ENCODE measurements at regions not wholly inside any gene's neighbourhood (a gene's known extent, or its start where the extent isn't known, plus 50 kb on each side); places are given as distances from the start of the nearest gene placed in this dataset.

DNA sequence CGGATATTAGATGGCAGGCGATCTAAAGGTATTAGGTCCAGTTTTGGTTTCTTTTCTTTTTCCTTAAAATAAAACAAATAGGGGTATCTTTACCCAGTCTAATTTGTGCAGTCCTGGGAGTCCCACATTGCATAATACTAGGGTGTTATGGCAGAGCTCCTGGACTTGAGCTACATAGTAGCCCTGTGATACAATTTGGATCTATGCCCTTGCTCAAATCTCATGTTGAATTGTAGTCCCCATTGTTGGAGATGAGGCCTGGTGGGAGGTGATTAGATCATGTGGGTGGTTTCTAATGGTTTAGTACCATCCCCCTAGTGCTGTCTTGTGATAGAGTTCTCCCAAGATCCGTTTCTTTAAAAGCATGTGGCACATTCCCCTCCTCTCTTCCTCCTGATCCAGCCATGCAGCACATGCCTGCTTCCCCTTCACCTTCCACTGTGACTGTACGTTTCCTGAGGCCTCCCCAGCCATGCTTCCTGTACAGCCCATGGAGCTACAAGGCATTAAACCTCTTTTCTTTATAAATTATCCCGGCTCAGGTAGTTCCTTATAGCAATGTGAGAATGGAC is 141.9 kb downstream of the RPS24 start:
- Mint-ChIP-seq H3K9me3 (no peaks in the 10 kb centered on the region), H3K27ac (no peak overlapping the region), H3K4me3 (no peak overlapping the region)

DNA sequence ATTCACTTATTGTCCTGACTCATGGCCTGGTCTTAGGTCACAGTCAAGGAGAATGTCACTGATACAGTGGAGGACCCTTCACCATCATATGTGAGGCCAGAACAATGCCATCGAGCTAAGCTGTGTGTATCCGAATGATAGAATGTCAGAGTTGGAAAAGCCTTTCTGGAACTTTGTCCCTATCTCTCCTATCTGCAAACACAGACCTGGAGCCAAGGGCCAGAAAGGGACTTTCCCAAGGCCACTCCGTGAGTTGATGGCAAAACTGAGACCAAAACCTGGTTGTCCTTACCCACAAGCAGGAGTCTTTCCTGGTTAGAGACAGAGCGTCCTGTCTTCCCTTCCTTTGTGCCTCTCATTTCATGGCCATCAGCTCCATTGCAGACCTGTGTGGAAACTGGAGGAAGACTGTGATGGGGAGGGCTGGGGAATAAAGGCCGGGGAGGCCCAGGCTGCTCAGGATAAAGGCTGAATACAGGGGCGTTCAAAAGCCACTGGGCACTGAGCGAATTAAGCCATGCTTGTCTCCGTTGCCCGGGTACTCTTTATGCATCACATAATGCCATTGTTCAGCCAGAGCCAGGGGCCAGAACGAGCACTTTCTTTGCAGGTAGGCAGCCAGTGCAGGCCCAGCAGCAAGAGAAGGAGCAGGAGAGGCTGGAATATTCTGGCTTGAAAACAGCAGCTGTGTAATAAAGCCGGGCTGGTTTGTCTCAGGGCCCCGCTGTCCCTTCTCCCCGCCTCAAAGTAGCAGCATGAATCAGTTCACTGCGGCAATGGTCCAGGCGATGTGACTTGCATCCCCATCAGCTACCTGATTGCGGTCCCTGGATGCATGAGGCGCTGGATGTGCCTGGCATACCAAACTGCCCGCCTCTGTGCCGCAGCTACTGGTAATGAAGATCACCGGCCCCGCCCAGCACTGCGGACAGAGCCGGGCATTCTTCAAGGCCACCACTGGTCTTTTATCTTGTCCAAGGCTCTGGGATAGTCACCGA is 143.0 kb downstream of the RPS24 start:
- Mint-ChIP-seq H3K9me3 (no peaks in the 10 kb centered on the region), H3K27me3 (no peaks in the 10 kb centered on the region), H3K36me3 (no peaks in the 10 kb centered on the region), H3K4me1 (no peaks in the 10 kb centered on the region), H3K4me3 (no peak overlapping the region), H3K27ac (no peak overlapping the region)

More for the DNA sequence above, 141.9 kb downstream of the RPS24 start:
- no peaks in the 10 kb centered on the region for H3K4me1 Mint-ChIP-seq
- H3K27me3 Mint-ChIP-seq, result no peaks in the 10 kb centered on the region
- no peaks in the 10 kb centered on the region for H3K36me3 Mint-ChIP-seq

DNA sequence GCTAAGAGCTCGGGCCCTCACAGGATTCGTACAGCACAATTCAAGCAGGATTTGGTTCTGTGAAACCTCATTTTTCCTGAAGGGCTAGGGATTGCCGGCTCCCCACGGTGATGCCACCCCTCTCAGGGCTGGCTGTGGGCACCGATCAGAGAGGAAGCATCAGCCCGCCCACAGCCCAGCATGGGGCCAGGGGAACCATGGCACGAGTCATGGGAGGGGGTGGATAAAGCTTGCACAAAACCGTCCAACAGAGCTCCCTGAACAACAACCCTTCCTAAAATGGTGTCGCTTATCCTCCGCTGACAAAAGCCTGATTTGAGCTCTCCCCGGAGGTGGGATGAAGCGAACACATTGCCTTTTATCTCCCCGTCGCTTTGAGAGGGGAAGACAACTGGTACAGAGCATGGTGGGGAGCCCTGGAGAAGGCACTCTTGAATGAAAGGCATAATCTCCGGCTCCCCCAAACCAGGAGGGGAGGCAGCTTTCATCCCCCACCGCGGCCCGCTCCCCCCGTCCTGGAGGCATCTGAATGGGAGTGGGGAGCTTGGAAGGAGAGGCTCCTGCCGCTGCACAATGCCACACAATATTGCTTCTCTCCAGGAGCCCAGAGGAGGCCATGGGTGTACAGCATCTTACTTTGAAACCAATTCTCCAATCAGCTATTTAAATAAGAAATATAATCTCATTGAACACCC is 144.0 kb downstream of the RPS24 start:
- no peak overlapping the region for H3K4me3 Mint-ChIP-seq
- H3K4me1 Mint-ChIP-seq, result no peaks in the 10 kb centered on the region
- H3K36me3 Mint-ChIP-seq, result no peaks in the 10 kb centered on the region
- H3K9me3 Mint-ChIP-seq, result no peaks in the 10 kb centered on the region
- no peaks in the 10 kb centered on the region for H3K27me3 Mint-ChIP-seq
- no peak overlapping the region for H3K27ac Mint-ChIP-seq

DNA sequence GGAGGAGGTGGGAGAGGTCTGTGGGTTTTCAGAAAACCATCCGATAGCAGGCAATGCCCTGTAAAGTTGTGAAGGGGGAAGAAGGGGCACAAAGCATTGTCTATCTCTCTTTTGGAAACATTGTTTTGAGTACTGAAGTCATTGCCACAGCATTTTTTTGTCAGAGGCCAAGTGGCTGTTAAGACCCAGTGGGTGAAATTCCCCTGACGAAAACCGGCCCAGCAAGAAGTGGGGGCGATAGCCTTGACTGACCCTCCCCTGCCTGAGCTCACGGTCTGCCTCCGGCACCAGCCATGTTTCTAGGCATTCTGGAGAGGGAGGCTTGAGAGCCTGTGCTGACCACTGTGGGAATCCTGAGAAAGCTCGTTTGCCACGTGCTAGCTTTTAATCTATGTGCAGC is 144.7 kb downstream of the RPS24 start:
- no peak overlapping the region for H3K27ac Mint-ChIP-seq
- H3K4me3 Mint-ChIP-seq, result no peak overlapping the region
- no peaks in the 10 kb centered on the region for H3K9me3 Mint-ChIP-seq
- no peaks in the 10 kb centered on the region for H3K4me1 Mint-ChIP-seq
- H3K27me3 Mint-ChIP-seq, result no peaks in the 10 kb centered on the region
- H3K36me3 Mint-ChIP-seq, result no peaks in the 10 kb centered on the region

DNA sequence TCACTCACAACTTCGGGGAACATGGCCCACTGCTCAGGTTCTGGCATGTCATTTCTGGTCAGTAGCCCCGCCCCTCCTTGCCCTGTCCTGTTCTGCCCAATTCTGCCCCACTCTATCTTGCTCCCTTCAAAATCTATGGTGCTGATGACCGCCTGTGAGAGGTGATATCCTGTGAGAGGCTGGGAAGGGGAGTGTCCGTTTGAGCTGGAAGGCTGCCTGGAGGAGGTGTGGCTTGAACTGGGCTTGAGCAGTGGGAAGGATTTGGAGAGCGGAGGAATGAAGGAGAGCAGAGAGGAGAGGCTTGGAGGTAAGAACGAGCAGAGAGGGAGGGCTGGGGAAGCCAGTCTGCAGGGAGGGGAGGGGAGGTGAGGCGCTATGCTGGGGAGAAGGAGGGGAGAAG is 145.3 kb downstream of the RPS24 start:
- no peaks in the 10 kb centered on the region for H3K9me3 Mint-ChIP-seq

DNA sequence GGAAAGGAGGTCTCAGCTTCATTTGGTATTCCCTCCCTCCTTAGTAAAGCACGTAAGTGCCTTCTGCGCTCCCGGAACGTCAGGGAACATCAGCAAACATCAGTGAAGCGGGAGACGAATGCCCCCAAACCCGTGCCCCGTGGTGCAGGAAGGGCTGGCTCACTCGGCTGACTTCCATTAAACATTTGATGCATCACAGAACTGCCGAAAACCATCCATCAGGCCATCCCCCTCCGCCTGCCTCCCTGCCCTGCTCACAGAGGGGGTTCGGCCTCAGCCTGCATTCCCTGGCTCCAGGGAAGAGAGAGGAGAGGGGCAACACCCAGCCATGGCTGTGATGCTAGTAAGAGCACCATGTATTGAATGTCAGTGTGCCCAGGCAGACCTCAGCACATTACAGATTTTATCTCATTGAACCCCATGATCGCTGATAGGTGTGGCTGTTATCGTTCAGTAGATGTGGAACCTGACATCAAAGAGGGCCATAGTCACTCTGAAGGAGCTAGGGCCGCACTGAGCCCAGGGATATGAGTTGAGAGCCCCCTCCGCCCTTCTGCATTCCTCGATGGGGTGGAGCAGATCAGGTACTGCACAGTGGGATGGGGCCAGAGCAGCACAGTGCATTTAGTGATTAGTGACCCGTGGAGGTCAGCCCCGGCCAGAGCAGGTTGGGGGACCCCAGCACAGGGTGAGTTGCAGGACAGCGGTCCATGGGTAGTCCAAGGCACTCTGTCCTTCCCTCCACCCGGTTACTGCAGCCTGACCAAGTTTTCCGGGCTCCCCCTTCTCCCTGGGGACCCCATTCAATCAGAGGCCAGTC is 146.4 kb downstream of the RPS24 start:
- Mint-ChIP-seq H3K27me3 (no peaks in the 10 kb centered on the region), H3K36me3 (no peaks in the 10 kb centered on the region), H3K27ac (no peak overlapping the region), H3K9me3 (no peaks in the 10 kb centered on the region), H3K4me1 (no peaks in the 10 kb centered on the region), H3K4me3 (no peak overlapping the region)

More for the DNA sequence above, 145.3 kb downstream of the RPS24 start:
- H3K4me3 Mint-ChIP-seq, result no peak overlapping the region
- H3K36me3 Mint-ChIP-seq, result no peaks in the 10 kb centered on the region
- H3K4me1 Mint-ChIP-seq, result no peaks in the 10 kb centered on the region
- H3K27me3 Mint-ChIP-seq, result no peaks in the 10 kb centered on the region
- H3K27ac Mint-ChIP-seq, result no peak overlapping the region

DNA sequence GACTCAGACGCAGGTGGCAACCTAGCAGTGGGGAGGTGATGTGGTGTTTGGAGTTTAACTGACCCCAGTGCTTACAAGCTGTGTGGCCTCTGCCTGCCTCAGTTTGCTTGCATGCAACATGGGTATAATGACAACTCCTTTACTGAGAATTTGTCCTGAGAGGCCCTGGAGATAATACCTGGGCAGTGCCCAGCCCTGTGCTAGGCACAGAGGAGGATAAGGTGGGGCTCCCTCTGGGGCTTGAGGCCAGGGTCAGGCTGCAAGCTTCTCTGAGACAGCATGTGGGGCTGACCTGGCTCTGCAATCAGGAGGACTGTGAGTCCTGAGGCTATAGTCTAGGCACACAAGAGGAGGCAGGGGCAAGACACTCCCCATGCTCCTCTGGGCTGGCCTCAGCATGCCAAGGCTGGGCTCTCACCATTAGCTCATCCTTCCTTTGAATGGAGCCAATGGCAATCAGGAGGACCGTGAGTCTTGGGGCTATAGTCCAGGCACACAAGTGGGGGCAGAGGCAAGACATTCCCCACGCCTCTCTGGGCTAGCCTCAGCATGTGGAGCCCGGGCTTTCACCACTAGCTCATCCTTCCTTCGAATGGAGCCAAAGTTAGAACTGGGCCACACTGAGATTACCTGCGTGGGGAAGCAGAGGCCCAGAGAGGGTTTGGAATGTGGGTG is 147.9 kb downstream of the RPS24 start:
- Mint-ChIP-seq H3K4me3 (no peak overlapping the region), H3K9me3 (no peaks in the 10 kb centered on the region), H3K27me3 (no peaks in the 10 kb centered on the region), H3K4me1 (no peaks in the 10 kb centered on the region), H3K36me3 (no peaks in the 10 kb centered on the region), H3K27ac (no peak overlapping the region)

DNA sequence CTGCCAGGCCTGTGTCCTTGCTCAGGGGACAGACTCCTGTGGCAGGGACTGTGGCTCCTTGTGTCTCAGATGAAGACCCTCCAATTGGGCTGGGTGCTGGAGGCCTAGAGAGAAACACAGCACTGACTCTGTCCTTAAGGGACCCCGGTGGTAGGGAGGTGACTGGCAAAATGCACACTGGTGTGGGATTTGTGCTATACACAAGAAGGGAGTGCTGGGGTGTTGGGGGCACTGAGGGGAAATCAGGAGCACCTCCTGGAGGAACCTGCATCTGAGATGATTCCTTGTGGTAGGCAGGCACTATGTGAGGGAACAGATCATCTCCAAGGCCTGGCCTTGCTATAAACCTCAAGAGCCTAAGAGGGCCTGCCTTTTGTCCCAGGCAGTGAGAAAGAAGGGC is 149.2 kb downstream of the RPS24 start:
- Mint-ChIP-seq H3K27me3 (no peaks in the 10 kb centered on the region), H3K27ac (no peak overlapping the region), H3K36me3 (no peaks in the 10 kb centered on the region), H3K4me1 (no peaks in the 10 kb centered on the region), H3K4me3 (no peak overlapping the region), H3K9me3 (no peaks in the 10 kb centered on the region)

DNA sequence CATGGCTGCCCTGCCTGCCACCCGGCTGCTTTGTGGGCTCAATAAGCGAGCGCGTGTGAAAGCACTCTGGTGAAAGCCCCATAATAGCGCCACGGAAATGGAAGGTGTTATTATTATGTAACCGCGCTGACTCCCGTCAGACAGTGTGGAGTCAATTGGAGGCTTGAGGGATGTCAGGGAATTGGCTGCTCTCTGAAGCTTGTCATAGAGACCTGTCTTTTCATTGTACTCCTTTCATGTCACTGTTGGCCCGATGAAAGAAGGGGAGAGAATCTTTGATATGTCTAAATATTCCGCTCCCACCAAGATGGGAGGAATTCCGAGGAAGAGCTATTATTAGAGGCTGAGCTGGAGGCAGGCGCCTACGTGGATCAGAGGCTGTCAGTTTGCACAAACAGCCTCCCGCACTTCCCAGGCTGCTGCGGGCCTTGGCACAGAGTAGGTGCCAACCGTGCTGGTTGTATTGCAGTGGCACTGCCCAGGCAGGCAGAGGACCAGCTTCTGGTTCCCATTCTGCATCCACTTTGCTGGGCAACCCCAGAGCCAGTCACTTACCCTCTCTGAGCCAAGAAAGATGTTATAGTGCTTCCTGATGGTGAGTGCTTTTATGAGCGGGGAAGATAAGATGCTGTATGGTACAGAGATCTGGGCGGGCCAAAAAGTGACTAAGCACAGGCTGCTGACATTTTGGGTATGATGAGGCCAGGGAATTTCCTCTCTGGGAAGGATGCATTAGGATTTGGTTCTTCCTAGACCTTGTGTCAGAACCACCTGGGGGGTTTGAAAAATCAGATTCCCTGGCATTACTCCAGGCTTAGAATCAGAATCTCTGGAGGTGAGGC is 151.4 kb downstream of the RPS24 start:
- Mint-ChIP-seq H3K27me3 (no peaks in the 10 kb centered on the region), H3K4me3 (no peak overlapping the region), H3K9me3 (no peaks in the 10 kb centered on the region), H3K4me1 (no peaks in the 10 kb centered on the region), H3K27ac (no peak overlapping the region), H3K36me3 (no peaks in the 10 kb centered on the region)

DNA sequence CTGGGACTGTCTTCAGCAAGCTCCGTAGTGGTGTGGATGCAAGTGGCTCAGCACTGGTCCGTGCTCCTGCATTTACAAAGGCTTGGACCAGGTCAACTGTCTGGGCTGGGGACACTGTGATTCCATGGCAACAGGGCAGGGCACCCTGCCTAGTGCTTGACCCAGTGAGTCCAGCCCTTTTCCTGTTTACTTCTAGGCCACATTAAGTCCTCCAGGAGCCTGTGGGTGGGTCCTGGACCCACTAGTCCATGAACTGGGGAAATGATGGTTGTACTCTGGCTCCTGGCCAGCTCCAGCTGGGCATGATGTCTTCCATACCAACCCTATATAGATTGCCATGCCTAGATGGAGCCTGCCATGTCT is 152.0 kb downstream of the RPS24 start:
- Mint-ChIP-seq H3K36me3 (no peaks in the 10 kb centered on the region), H3K27ac (no peak overlapping the region), H3K4me3 (no peak overlapping the region), H3K9me3 (no peaks in the 10 kb centered on the region), H3K27me3 (no peaks in the 10 kb centered on the region), H3K4me1 (no peaks in the 10 kb centered on the region)

DNA sequence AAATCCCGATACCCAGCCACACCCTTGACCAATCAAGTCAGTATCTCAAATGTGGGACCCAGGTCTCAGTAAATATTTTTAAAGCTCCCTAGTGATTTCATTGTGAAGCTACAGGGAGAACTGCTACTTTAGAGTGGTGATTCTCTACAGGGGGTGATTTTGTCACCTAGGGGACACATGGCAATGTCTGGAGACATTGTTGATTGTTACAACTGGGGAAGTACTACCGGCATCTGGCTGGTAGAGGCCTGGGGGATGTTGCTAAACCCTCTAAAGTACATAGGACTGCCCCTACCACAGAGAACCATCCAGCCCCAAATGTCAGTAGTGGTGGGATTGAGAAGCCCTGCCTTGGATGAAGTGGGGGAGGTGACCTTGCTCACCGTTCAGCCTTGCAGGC is 152.9 kb downstream of the RPS24 start:
- no peaks in the 10 kb centered on the region for H3K27me3 Mint-ChIP-seq
- no peaks in the 10 kb centered on the region for H3K9me3 Mint-ChIP-seq
- no peaks in the 10 kb centered on the region for H3K4me1 Mint-ChIP-seq
- H3K4me3 Mint-ChIP-seq, result no peak overlapping the region
- no peak overlapping the region for H3K27ac Mint-ChIP-seq
- H3K36me3 Mint-ChIP-seq, result no peaks in the 10 kb centered on the region

DNA sequence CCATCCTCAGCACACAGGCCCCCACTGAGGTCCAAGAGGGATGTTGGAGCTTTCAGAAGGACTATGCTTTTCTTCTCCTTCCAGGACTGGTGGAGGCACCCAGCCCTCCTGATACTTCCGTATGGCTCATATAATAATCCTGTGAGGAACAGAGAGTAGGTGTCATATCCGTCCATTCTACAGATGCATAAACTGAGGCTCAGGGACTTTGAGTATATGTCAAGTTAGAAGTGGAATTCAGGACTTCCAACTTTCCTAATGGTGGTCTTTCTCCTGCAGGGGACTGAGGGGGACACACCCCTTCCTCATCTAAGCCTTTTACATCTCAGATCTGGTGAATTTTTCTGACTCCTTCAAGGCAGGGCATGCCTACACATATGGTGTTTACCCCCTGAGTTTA is 153.7 kb downstream of the RPS24 start:
- Mint-ChIP-seq H3K4me1 (no peaks in the 10 kb centered on the region), H3K4me3 (no peak overlapping the region), H3K27ac (no peak overlapping the region), H3K9me3 (no peaks in the 10 kb centered on the region), H3K27me3 (no peaks in the 10 kb centered on the region), H3K36me3 (no peaks in the 10 kb centered on the region)

DNA sequence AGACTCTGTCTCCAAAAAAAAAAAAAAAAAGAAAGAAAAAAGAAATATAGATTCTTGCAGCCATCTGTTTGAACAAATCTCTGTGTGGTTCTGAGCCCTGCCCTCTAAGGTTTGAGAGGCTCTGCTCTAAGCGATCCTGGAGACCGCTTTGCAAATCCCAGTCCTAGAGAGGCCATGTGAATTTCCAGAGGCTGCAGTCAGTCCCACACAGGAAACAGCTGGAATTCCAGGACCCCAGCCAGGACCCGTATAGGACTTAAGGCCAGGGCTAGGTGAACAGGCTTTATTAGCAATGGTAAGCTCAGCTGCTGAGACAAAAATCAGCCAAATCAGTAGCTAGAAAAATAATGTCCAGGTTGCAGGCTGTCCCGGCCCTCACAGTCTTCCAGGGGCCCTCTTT is 154.8 kb downstream of the RPS24 start:
- Mint-ChIP-seq H3K4me1 (no peaks in the 10 kb centered on the region), H3K27me3 (no peaks in the 10 kb centered on the region), H3K27ac (no peak overlapping the region), H3K36me3 (no peaks in the 10 kb centered on the region), H3K9me3 (peaks cover 5% of the 10 kb centered on the region), H3K4me3 (no peak overlapping the region)

DNA sequence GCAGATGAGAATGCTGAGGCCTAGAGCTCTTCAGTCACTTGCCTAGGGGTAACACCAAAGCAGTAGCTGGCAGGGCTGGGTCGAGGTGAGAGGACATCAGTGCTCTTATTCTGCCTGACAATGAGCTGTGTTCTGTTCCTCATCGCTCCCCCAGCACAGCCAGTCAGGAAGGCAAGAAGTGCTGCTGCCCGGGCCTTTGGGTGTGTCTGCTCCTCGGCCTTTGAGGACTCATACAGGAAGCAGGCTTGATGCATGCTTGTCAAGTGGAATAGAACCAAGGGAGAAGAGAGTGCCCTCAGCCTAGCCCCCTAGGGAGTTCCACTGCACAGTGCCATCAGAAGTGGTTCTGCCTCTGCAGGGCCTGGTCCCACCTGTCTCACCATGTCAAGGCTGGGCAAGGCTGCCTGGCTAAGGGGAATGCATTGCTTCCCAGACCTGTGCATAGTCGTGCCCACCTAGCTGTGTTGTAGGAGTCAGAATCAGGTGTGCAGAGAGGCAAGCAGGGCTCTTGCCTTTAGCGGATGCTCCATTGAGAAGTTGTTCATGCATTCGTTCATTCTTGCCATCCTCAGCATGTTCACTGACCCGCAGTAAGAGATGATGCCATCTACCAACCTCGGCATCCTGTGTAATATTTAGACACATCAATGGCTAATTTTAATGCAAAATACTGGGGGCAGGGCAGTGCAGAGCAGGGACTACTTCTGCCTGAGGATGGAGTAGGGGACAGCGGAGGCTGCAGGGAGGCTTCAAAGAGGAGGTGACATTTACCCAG is 156.6 kb downstream of the RPS24 start:
- Mint-ChIP-seq H3K4me1 (no peaks in the 10 kb centered on the region), H3K27ac (no peak overlapping the region), H3K27me3 (no peaks in the 10 kb centered on the region), H3K9me3 (peaks cover 5% of the 10 kb centered on the region), H3K4me3 (no peak overlapping the region), H3K36me3 (no peaks in the 10 kb centered on the region)

Measured in activated naive CD4-positive, alpha-beta T cell treated with anti-CD3 and anti-CD28 coated beads, Interleukin-2, amount 50 U/mL, for 24 hours (primary cell).